ENCODE measurements at regions not wholly inside any gene's neighbourhood (a gene's known extent, or its start where the extent isn't known, plus 50 kb on each side); places are given as distances from the start of the nearest gene placed in this dataset.

- DNase-seq (ENCODE audit: low read depth, low spot score) (no peak), FAIRE-seq (no peak), ATAC-seq (no peak)
- no peaks in the 10 kb centered on the region for H3K79me2 ChIP-seq (ENCODE audit: control insufficient read depth, insufficient read depth, low read length)
- no peak overlapping the region for H3K9ac ChIP-seq (ENCODE audit: control insufficient read depth, insufficient read depth, low read length)
- ChIA-PET POLR2A (no interaction called here), RAD21 (ENCODE audit: unreplicated experiment) (no interaction called here), SMC1A (ENCODE audit: uncharacterized antibody, unreplicated experiment) (no interaction called here), CTCF (no interaction called here)
- TF ChIP-seq SMARCA5 (IDR thresholded peaks at IDR 0.05) (no peak), CBX3 (IDR thresholded peaks at IDR 0.05; ENCODE audit: borderline replicate concordance, low read depth) (no peak), EP300 (IDR thresholded peaks at IDR 0.05; ENCODE audit: borderline replicate concordance in 1 of 2, control insufficient read depth in 1 of 2, low read depth in 2 of 2, low read length in 2 of 2) (no peak), SIX5 (IDR thresholded peaks at IDR 0.05; ENCODE audit: low read depth, low read length, severe bottlenecking) (no peak), RBBP5 (conservative IDR thresholded peaks at IDR 0.05) (no peak), ZNF274 (IDR thresholded peaks at IDR 0.05; ENCODE audit: insufficient read depth, insufficient read length) (no peak), CREB1 (IDR thresholded peaks at IDR 0.05; ENCODE audit: low read depth) (no peak), DPF2 (IDR thresholded peaks at IDR 0.05) (no peak), ZNF592 (IDR thresholded peaks at IDR 0.05) (no peak), MEF2A (IDR thresholded peaks at IDR 0.05; ENCODE audit: insufficient read depth, low read depth, low read length) (no peak), EGR1 (IDR thresholded peaks at IDR 0.05; ENCODE audit: borderline replicate concordance in 1 of 2, low read depth in 2 of 2, low read length in 2 of 2) (no peak), JUND (IDR thresholded peaks at IDR 0.05; ENCODE audit: low read depth, low read length) (no peak), PML (IDR thresholded peaks at IDR 0.05; ENCODE audit: low read length) (no peak), RELA (IDR thresholded peaks at IDR 0.05; ENCODE audit: borderline replicate concordance, partially characterized antibody) (no peak)
- TF ChIP-seq, protein P1, sequence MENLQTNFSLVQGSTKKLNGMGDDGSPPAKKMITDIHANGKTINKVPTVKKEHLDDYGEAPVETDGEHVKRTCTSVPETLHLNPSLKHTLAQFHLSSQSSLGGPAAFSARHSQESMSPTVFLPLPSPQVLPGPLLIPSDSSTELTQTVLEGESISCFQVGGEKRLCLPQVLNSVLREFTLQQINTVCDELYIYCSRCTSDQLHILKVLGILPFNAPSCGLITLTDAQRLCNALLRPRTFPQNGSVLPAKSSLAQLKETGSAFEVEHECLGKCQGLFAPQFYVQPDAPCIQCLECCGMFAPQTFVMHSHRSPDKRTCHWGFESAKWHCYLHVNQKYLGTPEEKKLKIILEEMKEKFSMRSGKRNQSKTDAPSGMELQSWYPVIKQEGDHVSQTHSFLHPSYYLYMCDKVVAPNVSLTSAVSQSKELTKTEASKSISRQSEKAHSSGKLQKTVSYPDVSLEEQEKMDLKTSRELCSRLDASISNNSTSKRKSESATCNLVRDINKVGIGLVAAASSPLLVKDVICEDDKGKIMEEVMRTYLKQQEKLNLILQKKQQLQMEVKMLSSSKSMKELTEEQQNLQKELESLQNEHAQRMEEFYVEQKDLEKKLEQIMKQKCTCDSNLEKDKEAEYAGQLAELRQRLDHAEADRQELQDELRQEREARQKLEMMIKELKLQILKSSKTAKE (IDR thresholded peaks at IDR 0.05; ENCODE audit: low read depth, poor library complexity, severe bottlenecking) = no peak
- BruUV-seq (replicated peaks) = no TSS peak
- in situ Hi-C loops (cut with MboI) = no loop called here
- intact Hi-C loops (cut with micrococcal nuclease; ENCODE audit: unreplicated experiment) = no loop called here
- no peak overlapping the region for H3K27ac ChIP-seq (ENCODE audit: control insufficient read depth, insufficient read depth)
- H3K27me3 ChIP-seq (replicated peaks in 1 of 2; ENCODE audit: control insufficient read depth in 2 of 2, insufficient read depth in 2 of 2, low read length in 1 of 2) = peaks cover 2 to 7% of the 10 kb centered on the region in 2 experiments; a peak in 2 of 4 replicates
- H3K36me3 ChIP-seq (ENCODE audit: control insufficient read depth in 2 of 2, insufficient read depth in 2 of 2, low read length in 1 of 2) = no peaks in the 10 kb centered on the region
- no peaks in the 10 kb centered on the region for H3K9me3 ChIP-seq (replicated peaks; ENCODE audit: control insufficient read depth, insufficient read depth, low read length)
- no peak overlapping the region for H2AFZ ChIP-seq (ENCODE audit: control insufficient read depth, low read depth, low read length)
- H4K20me1 ChIP-seq (ENCODE audit: control insufficient read depth, insufficient read depth) = no peaks in the 10 kb centered on the region
- WGBS (ENCODE audit: insufficient coverage, insufficient replicate concordance, low lambda C conversion rate, missing lambda C conversion rate) = 59% methylated on average over 6 of the region's 6 CpGs
- no peaks in the 10 kb centered on the region for H3K4me1 ChIP-seq (ENCODE audit: control insufficient read depth, insufficient read depth, low read length)
- H3K4me2 ChIP-seq (ENCODE audit: control insufficient read depth, insufficient read depth) = no peak overlapping the region
- H3K4me3 ChIP-seq = no peak overlapping the region
Measured at GRCh38 chr5:73278693-73279092, 105.7 kb downstream of the TMEM174 start.
